Testis (tissue), 2 donors: ENCODE measurements at regions not wholly inside any gene's neighbourhood (a gene's known extent, or its start where the extent isn't known, plus 50 kb on each side); places are given as distances from the start of the nearest gene placed in this dataset.

ENCODE experiments used
- DNase-seq: peaks from one replicate; pipeline ENCODE4 v3.0.0-alpha.2; 2019
- H3K27ac ChIP-seq, 2 donors: fragments of 200-600 bp; sonication (generic); one replicate each; pipeline ENCODE4 v1.5.1; 2019
- H3K27me3 ChIP-seq: fragments of 200-600 bp; sonication (generic); one replicate; pipeline ENCODE4 v1.5.1; 2019
- H3K36me3 ChIP-seq: fragments of 200-600 bp; sonication (generic); one replicate; pipeline ENCODE4 v1.5.1; 2017; ENCODE audit warnings: low read depth; ENCODE audit errors: missing control alignments
- H3K4me1 ChIP-seq: fragments of 200-600 bp; sonication (generic); one replicate; pipeline ENCODE4 v1.5.1; 2019
- H3K4me3 ChIP-seq, 2 donors: fragments of 200-600 bp; sonication (generic); one replicate each; pipeline ENCODE4 v1.5.1; 2017 to 2019
- H3K9me3 ChIP-seq: fragments of 200-600 bp; sonication (generic); one replicate; pipeline ENCODE4 v1.5.1; 2017
- POLR2A ChIP-seq: fragments of 450-650 bp; IDR thresholded peaks from one replicate; pipeline ENCODE4 v1.6.1; 2017; ENCODE audit warnings: antibody characterized with exemption, mild to moderate bottlenecking, moderate library complexity
- WGBS, 2 donors: methylation state at CpG; one replicate each; pipeline ENCODE4 v1.1.5; 2018; 5-methylcytosine and 5-hydroxymethylcytosine counted together
- intact Hi-C: fragments of 100-400 bp; cut with DNase I; formaldehyde crosslinking; loops from one replicate; pipeline ENCODE4 v1.15.1; 2023; ENCODE audit warnings: low total_unique reads
- TF ChIP-seq, protein P1 (sequence below), 3 experiments: fragments of 450-650 bp in 2 of 3; fragments of 200-600 bp in 1 of 3; sonication (generic) in 1 of 3; IDR thresholded peaks; one replicate each; pipeline ENCODE4 v1.5.1; 2016 to 2019; ENCODE audit warnings: antibody characterized with exemption in 3 of 3, mild to moderate bottlenecking in 2 of 3, moderate library complexity in 1 of 3

DNA sequence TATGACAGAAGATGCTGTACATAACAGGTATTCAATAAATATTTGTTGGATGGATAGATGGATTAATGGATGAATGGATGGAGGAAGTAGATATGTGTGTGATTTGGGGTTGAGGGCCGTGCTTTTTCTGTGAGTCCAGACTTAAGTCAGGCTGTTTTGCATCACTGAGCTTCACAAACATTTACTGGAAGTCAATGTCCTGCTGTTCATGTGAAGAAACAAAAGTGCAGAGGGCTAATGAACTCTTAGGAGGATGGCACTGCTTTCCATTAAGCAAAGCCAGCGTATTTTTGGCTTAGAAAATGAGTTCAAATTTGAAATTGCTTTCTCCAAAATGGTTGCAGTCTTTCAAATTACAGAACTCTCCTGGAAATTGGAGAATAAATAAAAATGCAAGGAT is 260.6 kb upstream of the SASH1 start:
- Histone ChIP-seq H3K27me3 (no peaks in the 10 kb centered on the region), H3K9me3 (no peaks in the 10 kb centered on the region), H3K4me1 (no peaks in the 10 kb centered on the region), H3K36me3 (no peaks in the 10 kb centered on the region), H3K27ac (no peak overlapping the region), H3K4me3 (no peak overlapping the region)
- intact Hi-C loops: no loop called here
- TF ChIP-seq POLR2A: no peak
- TF ChIP-seq, protein P1, sequence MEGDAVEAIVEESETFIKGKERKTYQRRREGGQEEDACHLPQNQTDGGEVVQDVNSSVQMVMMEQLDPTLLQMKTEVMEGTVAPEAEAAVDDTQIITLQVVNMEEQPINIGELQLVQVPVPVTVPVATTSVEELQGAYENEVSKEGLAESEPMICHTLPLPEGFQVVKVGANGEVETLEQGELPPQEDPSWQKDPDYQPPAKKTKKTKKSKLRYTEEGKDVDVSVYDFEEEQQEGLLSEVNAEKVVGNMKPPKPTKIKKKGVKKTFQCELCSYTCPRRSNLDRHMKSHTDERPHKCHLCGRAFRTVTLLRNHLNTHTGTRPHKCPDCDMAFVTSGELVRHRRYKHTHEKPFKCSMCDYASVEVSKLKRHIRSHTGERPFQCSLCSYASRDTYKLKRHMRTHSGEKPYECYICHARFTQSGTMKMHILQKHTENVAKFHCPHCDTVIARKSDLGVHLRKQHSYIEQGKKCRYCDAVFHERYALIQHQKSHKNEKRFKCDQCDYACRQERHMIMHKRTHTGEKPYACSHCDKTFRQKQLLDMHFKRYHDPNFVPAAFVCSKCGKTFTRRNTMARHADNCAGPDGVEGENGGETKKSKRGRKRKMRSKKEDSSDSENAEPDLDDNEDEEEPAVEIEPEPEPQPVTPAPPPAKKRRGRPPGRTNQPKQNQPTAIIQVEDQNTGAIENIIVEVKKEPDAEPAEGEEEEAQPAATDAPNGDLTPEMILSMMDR (IDR thresholded peaks at IDR 0.05): no peak
- 37 to 39% methylated on average over 2 of the region's 2 CpGs for WGBS, 2 donors
- DNase-seq: no peak

DNA sequence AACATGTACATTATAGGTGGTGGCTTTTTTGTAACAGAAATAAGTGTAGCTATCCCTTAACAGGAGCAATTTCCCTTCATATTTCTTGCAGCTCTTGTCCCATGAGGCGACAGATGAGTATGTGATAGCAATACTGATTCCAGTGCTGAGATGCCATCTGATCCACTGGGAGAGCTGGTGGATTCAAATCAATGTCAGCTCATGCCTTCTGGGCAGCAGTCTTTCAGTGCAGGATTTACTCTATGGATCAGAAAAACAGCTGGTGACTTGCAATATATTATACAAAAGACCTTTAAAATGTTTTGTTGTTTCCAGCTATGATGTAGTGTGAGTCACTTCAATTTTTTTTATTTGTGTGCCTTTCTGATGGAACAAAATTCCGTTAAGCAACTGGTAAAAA is 259.9 kb upstream of the SASH1 start:
- H3K27ac ChIP-seq: no peak overlapping the region
- no peaks in the 10 kb centered on the region for H3K27me3 ChIP-seq
- H3K4me3 ChIP-seq: no peak overlapping the region
- no peak for DNase-seq
- no peak for TF ChIP-seq POLR2A
- TF ChIP-seq, protein P1 (IDR thresholded peaks at IDR 0.05): no peak
- H3K36me3 ChIP-seq: no peaks in the 10 kb centered on the region
- H3K4me1 ChIP-seq: no peaks in the 10 kb centered on the region
- WGBS, 2 donors: 88 to 92% methylated on average over 2 of the region's 2 CpGs
- intact Hi-C loops: no loop called here
- H3K9me3 ChIP-seq: no peaks in the 10 kb centered on the region

DNA sequence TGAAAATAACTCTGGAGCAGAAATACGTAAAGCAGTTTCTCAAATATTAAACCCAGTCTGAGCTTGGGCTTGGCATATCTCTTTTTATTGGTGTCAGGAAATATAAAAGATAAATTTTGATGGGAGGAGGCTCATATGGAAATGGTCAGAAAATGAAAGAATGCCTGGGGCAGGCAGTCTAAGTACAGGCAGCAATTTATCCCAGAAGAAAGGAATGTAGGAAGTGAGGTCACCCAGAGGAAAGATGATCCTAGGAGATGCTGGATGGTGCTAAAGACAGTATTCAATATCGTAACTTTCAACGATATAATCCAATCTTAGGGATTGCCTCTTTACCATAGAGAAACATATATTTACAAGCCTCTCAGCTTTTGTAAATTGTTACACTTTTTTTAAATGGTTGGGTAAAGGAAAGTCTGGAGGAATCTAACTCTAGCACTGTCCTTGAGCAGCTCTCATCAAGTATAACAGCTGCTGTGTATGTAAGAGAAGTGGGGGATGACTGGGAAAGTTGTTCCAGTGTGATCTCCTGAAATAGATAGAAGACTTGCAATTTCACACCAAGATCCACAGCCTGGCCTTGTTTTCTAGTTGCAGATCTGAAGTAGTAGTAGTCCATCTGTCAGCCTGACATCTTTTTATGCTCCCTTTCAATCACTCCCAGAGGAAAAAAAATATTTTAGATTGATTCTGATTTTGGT is 256.9 kb upstream of the SASH1 start:
- TF ChIP-seq, protein P1 (IDR thresholded peaks at IDR 0.05): no peak
- TF ChIP-seq POLR2A: no peak
- no peaks in the 10 kb centered on the region for H3K9me3 ChIP-seq
- H3K4me3 ChIP-seq: no peak overlapping the region
- no peak for DNase-seq
- 50 to 65% methylated on average over 3 of the region's 3 CpGs for WGBS, 2 donors
- no peaks in the 10 kb centered on the region for H3K36me3 ChIP-seq
- no peaks in the 10 kb centered on the region for H3K4me1 ChIP-seq
- intact Hi-C loops: no loop called here
- no peaks in the 10 kb centered on the region for H3K27me3 ChIP-seq
- no peak overlapping the region for H3K27ac ChIP-seq

DNA sequence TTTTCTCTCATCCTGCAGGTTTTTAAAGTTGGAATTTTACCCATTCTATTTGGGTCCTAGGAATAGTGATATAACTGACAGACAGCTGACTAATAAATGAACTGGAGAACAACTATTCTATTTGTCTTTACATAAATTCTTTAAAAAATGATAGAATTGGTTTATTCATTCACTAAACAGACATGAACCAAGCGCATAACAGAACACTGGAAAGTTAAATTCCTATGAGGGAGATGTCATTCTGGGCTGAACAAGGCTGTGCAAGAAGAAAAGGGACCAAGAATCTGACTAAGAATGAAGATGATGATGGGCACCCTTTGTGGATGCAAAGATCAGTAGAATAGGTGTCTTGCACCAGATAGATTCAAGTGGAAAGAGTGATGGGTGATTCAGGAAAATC is 256.3 kb upstream of the SASH1 start:
- no peaks in the 10 kb centered on the region for H3K9me3 ChIP-seq
- H3K4me1 ChIP-seq: no peaks in the 10 kb centered on the region
- intact Hi-C loops: no loop called here
- no peak overlapping the region for H3K27ac ChIP-seq
- WGBS, 2 donors: 90 to 94% methylated on average over 1 of the region's 1 CpG
- no peak for DNase-seq
- no peak overlapping the region for H3K4me3 ChIP-seq
- H3K27me3 ChIP-seq: no peaks in the 10 kb centered on the region
- TF ChIP-seq, protein P1 (IDR thresholded peaks at IDR 0.05): no peak
- TF ChIP-seq POLR2A: no peak
- H3K36me3 ChIP-seq: no peaks in the 10 kb centered on the region

DNA sequence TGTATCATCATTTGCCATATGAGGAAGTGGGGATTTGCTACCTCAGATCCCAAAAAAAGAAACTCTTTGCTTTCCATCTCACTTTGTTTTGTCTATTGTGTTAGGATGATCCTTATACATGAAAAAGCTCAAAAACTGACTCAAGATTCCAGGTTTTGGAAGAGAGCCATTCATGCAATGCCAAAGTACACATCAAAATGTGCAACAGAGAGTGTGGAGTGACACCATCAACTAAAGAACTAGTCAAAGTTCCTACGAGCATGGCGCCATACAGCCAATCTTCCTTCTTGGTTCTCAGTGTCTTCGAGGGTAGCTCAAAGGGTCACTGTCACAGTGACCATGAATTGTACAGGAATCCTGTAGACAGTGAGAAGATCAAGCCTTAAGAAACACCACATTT is 255.8 kb upstream of the SASH1 start:
- Histone ChIP-seq H3K4me3 (no peak overlapping the region), H3K4me1 (no peaks in the 10 kb centered on the region), H3K36me3 (no peaks in the 10 kb centered on the region), H3K27ac (no peak overlapping the region), H3K9me3 (no peaks in the 10 kb centered on the region), H3K27me3 (no peaks in the 10 kb centered on the region)
- intact Hi-C loops: no loop called here
- WGBS, 2 donors: 91 to 98% methylated on average over 3 of the region's 3 CpGs
- TF ChIP-seq, protein P1 (IDR thresholded peaks at IDR 0.05): no peak
- no peak for TF ChIP-seq POLR2A
- no peak for DNase-seq
